GDM1 (cell line): ENCODE measurements at regions not wholly inside any gene's neighbourhood (a gene's known extent, or its start where the extent isn't known, plus 50 kb on each side); places are given as distances from the start of the nearest gene placed in this dataset.
"Not testable (repeated sequence)": the region's sequence is repeated elsewhere in the genome, so short reads cannot be mapped to it uniquely, and the experiment has no call there.

Experiments
- DNase-seq: peaks from one replicate; lab custom pipeline; 2025; lab: John Stamatoyannopoulos, UW

DNA sequence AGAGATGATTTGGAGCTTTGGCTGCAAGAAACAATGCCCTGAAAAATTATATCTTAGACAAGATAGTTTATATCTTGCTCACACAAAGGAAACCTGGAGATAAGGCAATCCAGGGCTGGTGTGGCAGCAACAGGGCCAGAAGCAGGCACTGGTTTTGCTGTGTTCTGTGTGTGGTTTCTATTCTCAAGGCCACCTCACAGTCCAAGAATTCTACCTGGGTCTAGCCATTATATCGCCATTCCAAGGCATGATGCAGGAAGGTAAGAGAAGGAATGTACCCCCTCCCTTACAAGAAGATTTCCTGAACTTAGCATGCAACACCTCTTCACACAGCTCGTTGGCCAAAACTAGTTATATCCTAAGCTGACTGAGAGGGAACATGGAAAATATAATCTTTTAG, 74.5 kb upstream of the MEGF10 start:
- DNase-seq, result no peak

DNA sequence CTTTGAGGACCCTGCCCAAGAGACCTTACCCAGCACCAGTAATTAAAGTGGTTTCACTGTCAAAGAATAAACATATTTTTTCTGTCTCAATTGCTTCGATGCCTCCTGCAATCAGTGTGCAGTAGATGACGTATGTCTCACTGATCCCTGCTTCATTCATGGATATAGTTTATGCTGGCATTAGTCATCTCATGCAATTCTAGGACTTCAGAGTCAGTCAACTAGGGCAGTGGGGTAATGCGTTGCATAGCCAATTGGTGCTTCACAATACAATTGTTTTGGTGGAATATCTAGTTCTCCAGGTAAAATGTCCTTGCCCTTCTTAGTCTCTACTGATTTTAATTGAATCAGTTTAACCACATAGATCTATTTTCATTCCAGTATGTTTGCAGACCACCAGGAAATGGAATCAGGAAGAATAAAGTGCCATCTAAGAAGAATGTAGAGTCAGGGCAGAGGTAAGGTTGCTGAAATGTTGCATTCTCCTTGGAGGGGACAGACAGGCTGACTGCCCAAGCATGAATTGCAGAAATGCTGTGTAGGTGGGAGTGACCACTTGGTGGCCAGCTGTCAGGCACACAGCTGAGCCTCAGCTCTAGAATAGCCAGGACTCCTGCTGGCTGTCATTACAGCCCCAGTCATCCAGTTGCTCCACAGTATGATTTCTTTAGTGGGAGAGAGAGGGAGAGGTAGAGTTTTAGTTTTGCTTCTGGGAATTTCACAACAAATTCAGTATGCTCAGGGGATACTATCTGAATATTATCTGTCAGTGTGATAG, 73.5 kb upstream of the MEGF10 start:
- DNase-seq, result no peak

- DNase-seq, result not testable (repeated sequence)
Observed at GRCh38 chr5:127221936-127222335, 68.7 kb upstream of the MEGF10 start.

DNA sequence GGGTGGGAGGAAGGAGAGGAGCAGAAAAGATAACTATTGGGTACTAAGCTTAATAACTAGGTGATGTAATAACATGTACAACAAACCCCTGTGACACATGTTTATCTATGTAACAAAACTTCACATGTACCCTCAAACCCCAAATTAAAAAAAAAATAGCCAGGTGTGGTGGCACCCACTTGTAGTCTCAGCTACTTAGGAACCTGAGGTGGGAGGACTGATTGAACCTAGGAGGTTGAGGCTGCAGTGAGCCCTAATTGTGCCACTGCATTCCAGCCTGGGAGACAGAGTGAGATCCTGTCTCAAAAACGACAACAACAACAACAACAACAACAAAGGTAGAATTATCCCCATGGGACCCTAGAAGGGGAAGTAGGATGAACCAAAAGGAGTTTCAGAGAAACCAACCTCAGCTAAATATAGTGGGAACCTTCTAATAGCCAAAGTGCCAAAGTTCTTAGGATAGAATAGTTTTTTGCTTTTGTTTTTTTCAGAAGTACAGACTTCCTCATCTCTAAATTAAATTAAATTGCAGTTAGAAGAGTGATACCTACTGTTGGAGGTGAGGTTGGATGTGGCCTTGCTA, 67.9 kb upstream of the MEGF10 start:
- not testable (repeated sequence) for DNase-seq

GRCh38 chr5:127223256-127223974, 67.2 kb upstream of the MEGF10 start:
- no peak for DNase-seq

DNA sequence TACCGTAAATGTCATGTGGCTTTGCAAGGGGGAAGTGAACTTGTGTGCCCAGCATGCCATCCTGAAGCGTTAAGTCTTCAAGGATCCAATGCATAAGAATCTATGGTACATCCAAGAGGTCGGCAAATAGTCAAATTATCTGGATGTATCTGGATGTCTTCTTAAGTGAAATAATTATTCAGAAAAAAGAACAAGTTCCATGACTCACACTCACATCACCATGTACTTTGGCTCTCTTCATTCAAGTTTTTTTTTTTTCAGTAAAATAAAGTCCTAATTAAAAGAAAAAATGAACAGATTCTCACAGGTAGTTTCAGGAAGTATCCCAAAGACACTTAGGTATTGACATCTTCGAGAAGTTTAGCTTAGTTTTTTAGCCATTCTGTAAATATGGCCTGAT, 62.7 kb upstream of the MEGF10 start:
- DNase-seq, result no peak

- no peak for DNase-seq
Observed at GRCh38 chr5:127228540-127229184, 61.9 kb upstream of the MEGF10 start.

GRCh38 chr5:127229185-127229889, 61.3 kb upstream of the MEGF10 start:
- peak; percentile 76 for DNase-seq

DNA sequence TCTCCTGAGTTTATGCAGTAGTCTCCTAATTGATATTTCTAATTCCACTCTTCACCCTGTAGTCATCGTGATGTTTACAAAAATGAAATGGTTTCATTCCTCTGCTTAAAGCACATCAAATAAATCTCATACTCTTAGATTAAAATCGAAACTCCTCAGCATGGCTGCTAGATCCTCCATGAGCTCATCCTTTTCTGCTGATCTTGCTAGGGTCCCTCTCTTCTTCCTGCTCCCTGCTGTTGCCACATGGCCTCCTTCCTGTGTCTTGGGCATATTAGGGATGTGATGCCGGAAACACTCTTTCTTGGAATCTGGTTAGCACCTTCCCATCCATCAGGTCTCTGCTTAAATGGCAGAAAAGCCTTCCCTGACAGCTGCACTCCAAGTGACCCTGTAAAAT, 59.5 kb upstream of the MEGF10 start:
- DNase-seq, result no peak

DNA sequence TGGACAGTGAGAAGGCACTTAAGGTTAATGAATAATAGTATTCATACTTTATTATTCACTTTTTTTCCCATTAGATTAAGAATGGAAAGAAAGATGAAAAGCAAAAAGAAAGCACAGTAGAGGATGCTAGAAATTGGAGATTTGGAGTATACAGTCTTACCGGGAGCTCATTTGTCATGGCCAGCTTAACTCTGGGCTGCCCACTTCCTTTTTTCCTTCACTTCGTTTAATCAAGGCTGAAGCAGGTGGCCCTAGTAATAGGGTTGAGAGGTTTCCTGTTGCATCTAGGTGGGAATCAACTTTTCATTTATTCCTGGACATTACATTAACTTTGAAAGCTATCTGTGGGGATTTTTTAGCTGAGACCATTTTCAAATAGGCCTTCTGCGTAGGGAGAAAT, 57.0 kb upstream of the MEGF10 start:
- no peak for DNase-seq

GRCh38 chr5:127235136-127235535, 55.5 kb upstream of the MEGF10 start:
- no peak for DNase-seq

- DNase-seq, result no peak
Observed at GRCh38 chr5:127236254-127236653, 54.3 kb upstream of the MEGF10 start.
